ENCODE measurements at regions not wholly inside any gene's neighbourhood (a gene's known extent, or its start where the extent isn't known, plus 50 kb on each side); places are given as distances from the start of the nearest gene placed in this dataset.

DNA sequence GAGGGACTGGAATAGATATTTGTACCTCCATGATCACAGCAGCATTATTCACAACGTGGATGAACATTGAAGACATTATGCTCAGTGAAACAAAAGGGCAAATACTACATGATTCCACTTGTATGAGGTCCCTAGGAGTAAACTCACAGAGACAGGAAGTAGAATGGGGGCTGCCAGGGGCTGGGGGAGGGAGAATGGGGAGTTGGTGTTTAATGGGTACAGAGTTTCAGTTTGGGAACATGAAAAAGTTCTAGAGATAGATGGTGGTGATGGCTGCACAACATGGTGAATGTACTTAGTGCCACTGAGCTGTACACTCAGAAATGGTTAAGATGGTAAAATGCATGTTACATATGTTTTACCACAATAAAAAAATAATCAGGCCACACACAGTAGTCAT is 164.3 kb upstream of the RREB1 start:
- Histone ChIP-seq H3K36me3 (ENCODE audit: control insufficient read depth in 4 of 4, insufficient read depth in 3 of 4, low read depth in 1 of 4, low read length in 3 of 4) (no peaks in the 10 kb centered on the region), H3K4me1 (ENCODE audit: control insufficient read depth in 4 of 4, insufficient read depth in 4 of 4, low read length in 3 of 4) (no peaks in the 10 kb centered on the region), H3K4me3 (ENCODE audit: low read depth in 1 of 3, low read length in 3 of 3) (no peak overlapping the region), H3K9me3 (ENCODE audit: control insufficient read depth in 4 of 4, low read length in 3 of 4) (no peaks in the 10 kb centered on the region), H3K27me3 (ENCODE audit: control insufficient read depth in 4 of 4, insufficient read depth in 4 of 4, low read length in 3 of 4) (no peaks in the 10 kb centered on the region), H3K27ac (ENCODE audit: low read depth in 1 of 2, low read length in 2 of 2) (no peak overlapping the region), H3K9ac (ENCODE audit: low read depth in 1 of 2, low read length in 2 of 2) (no peak overlapping the region)
- TF ChIP-seq, protein P1, sequence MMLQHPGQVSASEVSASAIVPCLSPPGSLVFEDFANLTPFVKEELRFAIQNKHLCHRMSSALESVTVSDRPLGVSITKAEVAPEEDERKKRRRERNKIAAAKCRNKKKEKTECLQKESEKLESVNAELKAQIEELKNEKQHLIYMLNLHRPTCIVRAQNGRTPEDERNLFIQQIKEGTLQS (IDR thresholded peaks at IDR 0.05), result no peak
- TF ChIP-seq MAX (IDR thresholded peaks at IDR 0.05) (no peak), GABPA (IDR thresholded peaks at IDR 0.05 in 1 of 2, conservative IDR thresholded peaks at IDR 0.05 in 1 of 2) (no peak), FOXA2 (IDR thresholded peaks at IDR 0.05) (no peak), ZBTB33 (IDR thresholded peaks at IDR 0.05) (no peak), NR2F2 (IDR thresholded peaks at IDR 0.05) (no peak), HNF4G (IDR thresholded peaks at IDR 0.05) (no peak), CTCF (IDR thresholded peaks at IDR 0.05; ENCODE audit: low read depth, low read length, missing input control) (no peak), HNF4A (conservative IDR thresholded peaks at IDR 0.05) (no peak), FOXA1 (IDR thresholded peaks at IDR 0.05) (no peak), RAD21 (IDR thresholded peaks at IDR 0.05) (no peak), SP1 (IDR thresholded peaks at IDR 0.05) (no peak), TAF1 (conservative IDR thresholded peaks at IDR 0.05) (no peak), RXRA (IDR thresholded peaks at IDR 0.05) (no peak), JUND (IDR thresholded peaks at IDR 0.05) (no peak)
- TF ChIP-seq, protein P2, sequence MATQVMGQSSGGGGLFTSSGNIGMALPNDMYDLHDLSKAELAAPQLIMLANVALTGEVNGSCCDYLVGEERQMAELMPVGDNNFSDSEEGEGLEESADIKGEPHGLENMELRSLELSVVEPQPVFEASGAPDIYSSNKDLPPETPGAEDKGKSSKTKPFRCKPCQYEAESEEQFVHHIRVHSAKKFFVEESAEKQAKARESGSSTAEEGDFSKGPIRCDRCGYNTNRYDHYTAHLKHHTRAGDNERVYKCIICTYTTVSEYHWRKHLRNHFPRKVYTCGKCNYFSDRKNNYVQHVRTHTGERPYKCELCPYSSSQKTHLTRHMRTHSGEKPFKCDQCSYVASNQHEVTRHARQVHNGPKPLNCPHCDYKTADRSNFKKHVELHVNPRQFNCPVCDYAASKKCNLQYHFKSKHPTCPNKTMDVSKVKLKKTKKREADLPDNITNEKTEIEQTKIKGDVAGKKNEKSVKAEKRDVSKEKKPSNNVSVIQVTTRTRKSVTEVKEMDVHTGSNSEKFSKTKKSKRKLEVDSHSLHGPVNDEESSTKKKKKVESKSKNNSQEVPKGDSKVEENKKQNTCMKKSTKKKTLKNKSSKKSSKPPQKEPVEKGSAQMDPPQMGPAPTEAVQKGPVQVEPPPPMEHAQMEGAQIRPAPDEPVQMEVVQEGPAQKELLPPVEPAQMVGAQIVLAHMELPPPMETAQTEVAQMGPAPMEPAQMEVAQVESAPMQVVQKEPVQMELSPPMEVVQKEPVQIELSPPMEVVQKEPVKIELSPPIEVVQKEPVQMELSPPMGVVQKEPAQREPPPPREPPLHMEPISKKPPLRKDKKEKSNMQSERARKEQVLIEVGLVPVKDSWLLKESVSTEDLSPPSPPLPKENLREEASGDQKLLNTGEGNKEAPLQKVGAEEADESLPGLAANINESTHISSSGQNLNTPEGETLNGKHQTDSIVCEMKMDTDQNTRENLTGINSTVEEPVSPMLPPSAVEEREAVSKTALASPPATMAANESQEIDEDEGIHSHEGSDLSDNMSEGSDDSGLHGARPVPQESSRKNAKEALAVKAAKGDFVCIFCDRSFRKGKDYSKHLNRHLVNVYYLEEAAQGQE (IDR thresholded peaks at IDR 0.05), result no peak
- WGBS, result 78% methylated on average over 1 of the region's 1 CpG
- DNase-seq (ENCODE audit: low spot score), result no peak

All from liver (tissue), 8 donors.